OCI-LY3 (cell line): ENCODE measurements at regions not wholly inside any gene's neighbourhood (a gene's known extent, or its start where the extent isn't known, plus 50 kb on each side); places are given as distances from the start of the nearest gene placed in this dataset.

Source experiments
- EZH2phosphoT487 ChIP-seq: fragments of 200-600 bp; shearing (Covaris generic); IDR thresholded peaks from 2 replicates; pipeline ENCODE4 v1.6.1; 2018; ENCODE audit warnings: antibody characterized with exemption, mixed run types, low read depth
- TF ChIP-seq, protein P1 (sequence below): fragments of 200-600, 300-600 bp; sonication (generic); IDR thresholded peaks from 2 replicates; pipeline ENCODE4 v1.5.1; 2014; ENCODE audit warnings: antibody characterized with exemption, low read length, low read depth

DNA sequence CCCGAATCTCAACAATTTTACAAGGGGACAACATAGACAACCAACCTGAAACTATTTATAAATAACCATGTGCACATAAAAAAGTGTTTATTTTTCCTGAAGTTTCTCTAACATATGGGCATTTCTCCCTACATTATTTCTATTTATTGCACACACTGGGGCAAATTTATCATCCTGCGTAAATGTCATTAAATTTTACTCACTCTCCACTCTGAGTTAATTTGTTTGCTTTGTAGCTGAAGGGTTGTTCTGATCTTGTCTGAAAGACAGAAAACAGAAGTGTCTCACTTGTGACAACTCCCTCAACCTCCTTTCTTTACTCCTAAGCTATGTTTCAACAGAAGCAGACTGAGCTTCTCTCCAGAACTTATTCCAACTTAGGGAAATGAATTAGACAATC is 194.2 kb downstream of the HIPK3 start:
- TF ChIP-seq, protein P1, sequence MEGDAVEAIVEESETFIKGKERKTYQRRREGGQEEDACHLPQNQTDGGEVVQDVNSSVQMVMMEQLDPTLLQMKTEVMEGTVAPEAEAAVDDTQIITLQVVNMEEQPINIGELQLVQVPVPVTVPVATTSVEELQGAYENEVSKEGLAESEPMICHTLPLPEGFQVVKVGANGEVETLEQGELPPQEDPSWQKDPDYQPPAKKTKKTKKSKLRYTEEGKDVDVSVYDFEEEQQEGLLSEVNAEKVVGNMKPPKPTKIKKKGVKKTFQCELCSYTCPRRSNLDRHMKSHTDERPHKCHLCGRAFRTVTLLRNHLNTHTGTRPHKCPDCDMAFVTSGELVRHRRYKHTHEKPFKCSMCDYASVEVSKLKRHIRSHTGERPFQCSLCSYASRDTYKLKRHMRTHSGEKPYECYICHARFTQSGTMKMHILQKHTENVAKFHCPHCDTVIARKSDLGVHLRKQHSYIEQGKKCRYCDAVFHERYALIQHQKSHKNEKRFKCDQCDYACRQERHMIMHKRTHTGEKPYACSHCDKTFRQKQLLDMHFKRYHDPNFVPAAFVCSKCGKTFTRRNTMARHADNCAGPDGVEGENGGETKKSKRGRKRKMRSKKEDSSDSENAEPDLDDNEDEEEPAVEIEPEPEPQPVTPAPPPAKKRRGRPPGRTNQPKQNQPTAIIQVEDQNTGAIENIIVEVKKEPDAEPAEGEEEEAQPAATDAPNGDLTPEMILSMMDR = no peak
- TF ChIP-seq EZH2phosphoT487 = no peak
